ENCODE measurements at regions not wholly inside any gene's neighbourhood (a gene's known extent, or its start where the extent isn't known, plus 50 kb on each side); places are given as distances from the start of the nearest gene placed in this dataset.
A peak's percentile ranks its signal among the peaks of the same experiment; 100 is the strongest.

DNA sequence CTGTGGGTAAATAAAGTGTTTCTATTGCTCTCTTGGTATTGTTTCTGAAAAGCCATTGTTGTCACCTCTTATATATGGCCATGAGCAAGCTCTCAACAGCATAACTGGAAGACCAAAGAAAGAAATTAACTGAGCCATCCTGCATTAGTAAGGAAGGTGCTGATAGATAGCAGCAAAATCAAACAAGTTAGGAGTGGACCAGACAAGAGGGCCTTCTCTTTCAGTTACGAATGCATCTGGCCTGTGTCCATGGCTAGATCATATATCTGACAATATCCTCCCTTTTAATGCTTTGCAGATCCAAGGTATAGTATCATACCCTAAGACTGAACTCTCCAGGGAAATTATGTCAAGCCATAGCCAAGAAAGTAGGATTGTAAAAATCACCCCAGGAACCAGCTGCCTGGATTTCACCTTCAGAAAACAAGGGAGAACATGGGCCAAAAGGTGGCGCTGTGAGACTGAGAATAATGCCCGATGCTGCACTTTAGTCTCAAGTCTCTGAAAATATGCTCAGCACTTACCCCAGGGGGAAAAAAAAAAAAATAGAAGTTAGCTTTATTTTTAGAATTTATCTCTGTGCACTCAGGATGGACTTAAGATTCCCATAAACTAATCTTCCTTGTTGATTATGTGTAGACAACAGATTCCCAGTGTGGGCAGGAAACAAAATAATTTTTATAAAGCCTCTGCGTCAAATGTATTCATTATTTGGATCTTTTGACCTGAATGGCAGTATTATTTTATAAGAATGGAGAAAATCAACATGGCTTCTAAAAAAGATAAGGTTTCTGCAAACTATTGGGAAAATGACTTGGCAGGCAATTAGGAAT is 415.1 kb downstream of the ETS1 start:
- ATAC-seq, result peak; percentile 98
- peak in 3 of 4 donors; percentile 71 to 85 (median 73) for DNase-seq
- TF ChIP-seq, protein P1, sequence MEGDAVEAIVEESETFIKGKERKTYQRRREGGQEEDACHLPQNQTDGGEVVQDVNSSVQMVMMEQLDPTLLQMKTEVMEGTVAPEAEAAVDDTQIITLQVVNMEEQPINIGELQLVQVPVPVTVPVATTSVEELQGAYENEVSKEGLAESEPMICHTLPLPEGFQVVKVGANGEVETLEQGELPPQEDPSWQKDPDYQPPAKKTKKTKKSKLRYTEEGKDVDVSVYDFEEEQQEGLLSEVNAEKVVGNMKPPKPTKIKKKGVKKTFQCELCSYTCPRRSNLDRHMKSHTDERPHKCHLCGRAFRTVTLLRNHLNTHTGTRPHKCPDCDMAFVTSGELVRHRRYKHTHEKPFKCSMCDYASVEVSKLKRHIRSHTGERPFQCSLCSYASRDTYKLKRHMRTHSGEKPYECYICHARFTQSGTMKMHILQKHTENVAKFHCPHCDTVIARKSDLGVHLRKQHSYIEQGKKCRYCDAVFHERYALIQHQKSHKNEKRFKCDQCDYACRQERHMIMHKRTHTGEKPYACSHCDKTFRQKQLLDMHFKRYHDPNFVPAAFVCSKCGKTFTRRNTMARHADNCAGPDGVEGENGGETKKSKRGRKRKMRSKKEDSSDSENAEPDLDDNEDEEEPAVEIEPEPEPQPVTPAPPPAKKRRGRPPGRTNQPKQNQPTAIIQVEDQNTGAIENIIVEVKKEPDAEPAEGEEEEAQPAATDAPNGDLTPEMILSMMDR (IDR thresholded peaks at IDR 0.05), result peak; percentile 58 to 70
- H3K36me3 ChIP-seq, result no peaks in the 10 kb centered on the region
- no peak overlapping the region for H3K27ac ChIP-seq
- intact Hi-C loops (cut with DNase I), result loop anchor here in 1 of 2 donors (5.0 kb wide), 1 partner anchor 660 kb away; no protein-coding TSS in a partner anchor
- H3K9me3 ChIP-seq, result no peaks in the 10 kb centered on the region
- peaks cover 0 to 6% of the 10 kb centered on the region in 2 donors for H3K4me1 ChIP-seq
- no peak overlapping the region for H3K4me3 ChIP-seq
- H3K27me3 ChIP-seq, result no peaks in the 10 kb centered on the region

DNA sequence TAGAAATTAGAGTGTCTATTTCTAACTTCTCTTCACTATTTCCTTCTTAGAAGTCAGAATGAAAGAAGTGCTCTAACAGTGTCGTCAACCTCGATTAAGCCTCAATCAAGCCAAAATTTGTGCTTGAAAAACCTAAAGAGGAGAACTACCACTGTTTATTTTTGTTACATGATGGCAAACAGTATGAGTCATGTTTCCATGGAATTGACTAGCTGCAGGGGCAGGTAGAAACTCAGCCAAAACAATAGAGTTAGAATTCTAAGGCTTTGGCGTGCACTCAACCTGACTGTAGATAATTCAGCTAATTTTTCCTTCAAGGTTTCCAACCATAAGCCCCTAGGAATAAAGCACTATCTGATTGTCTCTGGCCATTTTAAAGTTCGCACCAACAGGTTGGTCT is 415.9 kb downstream of the ETS1 start:
- DNase-seq, result no peak
- TF ChIP-seq, protein P1 (IDR thresholded peaks at IDR 0.05), result no peak
- Histone ChIP-seq H3K36me3 (no peaks in the 10 kb centered on the region), H3K9me3 (no peaks in the 10 kb centered on the region), H3K4me1 (peaks cover 0 to 6% of the 10 kb centered on the region in 2 donors), H3K27me3 (no peaks in the 10 kb centered on the region), H3K4me3 (no peak overlapping the region), H3K27ac (no peak overlapping the region)
- peak; percentile 53 for ATAC-seq
- intact Hi-C loops (cut with DNase I), result loop anchor here in 1 of 2 donors (5.0 kb wide), 1 partner anchor 661 kb away; no protein-coding TSS in a partner anchor

DNA sequence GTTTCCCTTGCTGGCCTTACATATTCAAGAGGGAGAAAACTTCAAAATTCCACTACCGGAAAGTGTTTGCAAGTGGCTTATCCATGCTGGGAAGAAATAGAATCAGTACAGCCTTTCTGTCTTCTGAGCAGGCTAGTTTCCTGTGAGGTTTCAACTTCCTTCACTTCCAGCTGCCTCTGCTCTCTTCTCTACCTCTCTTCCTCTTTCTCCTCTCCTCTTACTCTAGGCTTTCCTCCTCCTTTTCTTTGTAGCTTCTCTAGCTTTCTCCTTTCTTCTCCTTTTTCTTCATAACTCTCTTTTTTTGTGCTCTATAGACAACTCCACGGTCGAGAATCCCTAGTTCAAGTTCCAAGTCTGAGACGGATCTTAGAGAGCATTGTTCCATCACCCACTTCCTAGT is 421.8 kb downstream of the ETS1 start:
- no peak overlapping the region for H3K4me3 ChIP-seq
- H3K27me3 ChIP-seq, result no peaks in the 10 kb centered on the region
- TF ChIP-seq, protein P1 (IDR thresholded peaks at IDR 0.05), result no peak
- ATAC-seq (no peak), DNase-seq (no peak)
- intact Hi-C loops (cut with DNase I), result no loop called here
- H3K9me3 ChIP-seq, result no peaks in the 10 kb centered on the region
- H3K4me1 ChIP-seq, result peaks cover 0 to 17% of the 10 kb centered on the region in 2 donors
- H3K27ac ChIP-seq, result no peak overlapping the region
- H3K36me3 ChIP-seq, result no peaks in the 10 kb centered on the region

DNA sequence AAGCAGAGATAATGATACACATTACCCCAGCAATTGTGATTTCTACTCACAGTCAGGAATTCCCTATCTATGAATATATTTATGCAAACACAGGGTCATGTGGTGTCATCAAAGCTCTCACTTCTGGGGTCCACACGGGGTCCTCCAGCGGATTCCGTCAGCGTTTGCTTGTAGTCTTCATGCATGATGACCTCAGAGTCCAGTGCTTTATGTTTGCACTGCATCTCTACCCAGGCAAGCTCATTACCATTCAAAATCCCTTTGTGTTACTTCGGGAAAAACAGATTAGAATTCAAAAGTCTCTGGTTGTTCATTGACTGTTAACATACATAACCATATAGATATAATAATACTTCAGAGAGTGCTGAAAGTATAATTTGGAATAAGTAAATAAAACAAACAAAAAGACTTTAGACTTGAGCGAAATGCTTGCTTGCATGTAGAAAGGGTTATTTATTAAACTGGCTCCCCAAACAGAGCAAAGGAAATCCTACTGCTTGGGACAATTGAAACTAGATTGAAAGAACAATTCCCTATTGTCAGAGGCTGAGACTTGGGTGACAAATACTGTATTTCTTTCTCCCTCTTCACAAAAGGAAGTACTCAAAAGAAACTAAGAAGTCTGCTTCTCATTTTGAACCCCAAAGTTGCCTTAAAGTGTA is 423.1 kb downstream of the ETS1 start:
- H3K9me3 ChIP-seq, result no peaks in the 10 kb centered on the region
- no peaks in the 10 kb centered on the region for H3K36me3 ChIP-seq
- intact Hi-C loops (cut with DNase I), result no loop called here
- no peak overlapping the region for H3K4me3 ChIP-seq
- no peak for DNase-seq
- peaks cover 0 to 17% of the 10 kb centered on the region in 2 donors for H3K4me1 ChIP-seq
- ATAC-seq, result no peak
- H3K27ac ChIP-seq, result no peak overlapping the region
- TF ChIP-seq, protein P1 (IDR thresholded peaks at IDR 0.05), result no peak
- no peaks in the 10 kb centered on the region for H3K27me3 ChIP-seq

DNA sequence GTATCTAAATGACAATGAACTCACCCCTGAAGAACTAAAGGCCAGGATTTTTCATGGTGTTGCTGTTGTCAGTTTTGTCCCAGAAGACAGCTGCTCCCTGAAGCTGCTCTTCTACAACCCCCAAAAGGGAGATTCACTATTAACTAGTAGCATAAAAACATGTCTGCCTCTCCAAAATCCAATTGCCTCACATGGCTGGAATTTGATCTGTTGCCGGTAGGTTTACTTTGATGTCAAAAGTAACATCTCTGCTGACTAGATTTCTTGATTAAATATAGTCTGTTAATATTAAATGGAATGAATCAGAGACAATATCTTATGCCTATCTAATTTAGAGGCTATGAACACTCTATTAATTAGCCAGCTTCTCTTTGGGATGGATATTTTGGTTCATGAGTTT is 425.4 kb downstream of the ETS1 start:
- no peak for ATAC-seq
- Histone ChIP-seq H3K4me1 (peaks cover 0 to 27% of the 10 kb centered on the region in 2 donors), H3K9me3 (no peaks in the 10 kb centered on the region), H3K27ac (no peak overlapping the region), H3K36me3 (no peaks in the 10 kb centered on the region), H3K4me3 (no peak overlapping the region), H3K27me3 (no peaks in the 10 kb centered on the region)
- DNase-seq, result no peak
- intact Hi-C loops (cut with DNase I), result no loop called here
- TF ChIP-seq, protein P1 (IDR thresholded peaks at IDR 0.05), result no peak
